GM06990 (cell line): ENCODE measurements at regions not wholly inside any gene's neighbourhood (a gene's known extent, or its start where the extent isn't known, plus 50 kb on each side); places are given as distances from the start of the nearest gene placed in this dataset.

Experiments used
- DNase-seq: peaks from one replicate; pipeline ENCODE4 v3.0.0-alpha.2; 2011; ENCODE audit not compliant: insufficient read length; ENCODE audit errors: extremely low read depth
- H3K27me3 ChIP-seq: replicated peaks from 2 replicates; pipeline ENCODE4 v1.6.0; 2011; ENCODE audit warnings: low read length; ENCODE audit not compliant: control insufficient read depth, insufficient read depth
- H3K36me3 ChIP-seq: 2 replicates; pipeline ENCODE4 v1.5.1; 2011; ENCODE audit warnings: low read length; ENCODE audit not compliant: control insufficient read depth, insufficient read depth
- H3K4me3 ChIP-seq: replicated peaks from 2 replicates; pipeline ENCODE4 v1.5.1; 2011; ENCODE audit warnings: low read depth, mild to moderate bottlenecking, control low read depth, low read length
- TF ChIP-seq, protein P1 (sequence below): IDR thresholded peaks from 2 replicates; pipeline ENCODE4 v1.5.1; 2011; ENCODE audit warnings: low read length, control low read depth, mild to moderate bottlenecking, inconsistent platforms; ENCODE audit not compliant: insufficient read depth, poor library complexity, severe bottlenecking

DNA sequence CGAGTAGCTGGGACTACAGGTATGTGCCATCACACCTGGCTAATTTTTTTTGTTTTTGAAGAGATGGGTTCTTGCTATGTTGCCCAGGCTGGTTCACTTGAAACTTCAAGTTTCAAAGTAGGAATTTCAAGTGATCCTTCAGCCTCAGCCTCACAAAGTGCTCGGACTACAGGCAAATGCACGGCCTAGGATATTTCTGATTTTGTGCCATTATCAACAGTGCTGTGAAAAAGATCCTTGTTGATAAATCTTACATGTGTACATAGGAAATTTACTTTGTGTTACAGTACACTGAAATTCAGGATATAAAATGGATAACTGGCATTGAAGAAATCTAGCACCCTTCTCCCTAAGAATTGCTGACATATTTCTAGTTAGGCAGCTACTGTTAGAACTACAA lies 184.6 kb upstream of the PRDM1 start:
- DNase-seq: no peak
- H3K4me3 ChIP-seq: no peak overlapping the region

DNA sequence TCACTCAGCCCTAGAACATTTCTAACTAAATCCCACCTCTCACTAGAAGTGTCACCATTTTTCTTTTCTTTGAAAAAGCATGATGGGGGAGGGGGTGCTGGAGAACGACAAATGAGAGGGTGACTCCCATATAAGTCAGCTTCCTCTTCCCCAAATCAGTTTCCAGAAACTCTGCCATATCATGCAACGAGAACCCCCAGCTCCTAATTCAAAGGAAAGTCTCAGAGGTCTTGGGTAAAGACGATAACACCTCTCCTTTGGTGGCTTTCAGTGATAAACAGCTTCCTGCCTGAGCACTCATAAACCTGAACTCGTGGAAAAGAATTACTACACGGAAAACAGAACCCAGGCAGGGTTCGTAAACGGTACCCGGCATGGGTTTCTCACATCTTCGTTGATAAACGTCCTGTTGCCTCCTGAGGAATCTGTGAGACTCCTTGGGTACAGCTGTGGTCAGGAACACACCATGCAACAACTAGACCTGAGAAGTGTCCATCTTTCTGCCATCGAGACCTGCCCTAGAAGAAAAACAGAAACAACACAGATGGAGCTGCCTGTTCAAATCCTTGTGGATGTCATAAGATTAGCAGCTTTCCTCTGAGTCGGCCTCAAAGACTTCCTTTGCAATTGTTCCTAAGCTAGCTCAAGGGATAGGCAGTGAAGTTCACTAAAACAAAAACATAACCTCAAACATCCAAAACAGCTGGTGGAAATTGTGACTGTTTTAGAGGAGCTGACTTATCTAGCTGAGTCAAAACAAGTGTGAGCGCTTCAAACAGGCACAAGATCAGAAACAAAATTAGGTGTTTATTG lies 185.8 kb upstream of the PRDM1 start:
- DNase-seq: no peak
- Histone ChIP-seq H3K4me3 (no peak overlapping the region), H3K36me3 (no peaks in the 10 kb centered on the region), H3K27me3 (no peaks in the 10 kb centered on the region)
- TF ChIP-seq, protein P1, sequence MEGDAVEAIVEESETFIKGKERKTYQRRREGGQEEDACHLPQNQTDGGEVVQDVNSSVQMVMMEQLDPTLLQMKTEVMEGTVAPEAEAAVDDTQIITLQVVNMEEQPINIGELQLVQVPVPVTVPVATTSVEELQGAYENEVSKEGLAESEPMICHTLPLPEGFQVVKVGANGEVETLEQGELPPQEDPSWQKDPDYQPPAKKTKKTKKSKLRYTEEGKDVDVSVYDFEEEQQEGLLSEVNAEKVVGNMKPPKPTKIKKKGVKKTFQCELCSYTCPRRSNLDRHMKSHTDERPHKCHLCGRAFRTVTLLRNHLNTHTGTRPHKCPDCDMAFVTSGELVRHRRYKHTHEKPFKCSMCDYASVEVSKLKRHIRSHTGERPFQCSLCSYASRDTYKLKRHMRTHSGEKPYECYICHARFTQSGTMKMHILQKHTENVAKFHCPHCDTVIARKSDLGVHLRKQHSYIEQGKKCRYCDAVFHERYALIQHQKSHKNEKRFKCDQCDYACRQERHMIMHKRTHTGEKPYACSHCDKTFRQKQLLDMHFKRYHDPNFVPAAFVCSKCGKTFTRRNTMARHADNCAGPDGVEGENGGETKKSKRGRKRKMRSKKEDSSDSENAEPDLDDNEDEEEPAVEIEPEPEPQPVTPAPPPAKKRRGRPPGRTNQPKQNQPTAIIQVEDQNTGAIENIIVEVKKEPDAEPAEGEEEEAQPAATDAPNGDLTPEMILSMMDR: no peak

More for the DNA sequence above, 184.6 kb upstream of the PRDM1 start:
- Histone ChIP-seq H3K27me3 (peaks cover 2% of the 10 kb centered on the region), H3K36me3 (no peaks in the 10 kb centered on the region)
- TF ChIP-seq, protein P1: no peak

DNA sequence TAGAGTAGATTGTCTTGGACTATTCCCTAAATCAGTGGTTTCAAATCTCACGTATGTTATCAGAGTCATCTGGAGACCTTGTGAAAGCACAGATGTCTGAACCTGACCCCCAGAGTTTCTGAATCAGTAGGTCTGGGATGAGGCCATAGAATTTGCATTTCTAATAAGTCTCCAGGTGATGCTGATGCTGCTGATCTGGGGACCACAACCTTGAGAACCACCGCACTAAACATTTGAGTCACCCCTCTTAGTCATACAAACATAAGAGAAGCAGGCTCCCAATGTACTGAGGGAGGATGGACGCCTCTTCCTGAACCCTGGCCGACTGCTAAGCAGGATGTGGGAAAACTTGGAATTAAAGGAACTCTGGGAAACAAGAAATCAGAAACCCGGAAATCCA lies 187.8 kb upstream of the PRDM1 start:
- DNase-seq: no peak
- Histone ChIP-seq H3K36me3 (no peaks in the 10 kb centered on the region), H3K4me3 (no peak overlapping the region), H3K27me3 (no peaks in the 10 kb centered on the region)
- TF ChIP-seq, protein P1: no peak

DNA sequence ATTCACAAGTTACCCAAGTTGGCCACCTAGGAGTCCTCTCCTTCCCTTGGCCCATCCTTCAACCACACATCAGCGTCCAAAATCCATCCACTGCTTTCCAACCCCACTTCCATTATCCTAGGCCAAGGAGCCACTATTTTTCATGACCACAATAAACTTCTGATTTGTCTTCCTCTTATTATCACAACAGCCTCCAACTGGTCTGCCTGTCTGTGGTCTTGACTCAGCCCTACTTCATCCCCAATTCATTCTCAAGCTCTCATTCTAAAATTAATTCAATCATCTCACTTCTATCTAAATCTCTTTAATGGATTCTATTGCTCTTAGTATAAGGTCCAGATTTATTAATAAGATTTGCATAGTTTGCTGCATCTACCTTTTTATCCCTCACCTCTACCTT lies 189.0 kb upstream of the PRDM1 start:
- no peaks in the 10 kb centered on the region for H3K27me3 ChIP-seq
- TF ChIP-seq, protein P1: no peak
- H3K36me3 ChIP-seq: no peaks in the 10 kb centered on the region
- DNase-seq: no peak
- no peak overlapping the region for H3K4me3 ChIP-seq

DNA sequence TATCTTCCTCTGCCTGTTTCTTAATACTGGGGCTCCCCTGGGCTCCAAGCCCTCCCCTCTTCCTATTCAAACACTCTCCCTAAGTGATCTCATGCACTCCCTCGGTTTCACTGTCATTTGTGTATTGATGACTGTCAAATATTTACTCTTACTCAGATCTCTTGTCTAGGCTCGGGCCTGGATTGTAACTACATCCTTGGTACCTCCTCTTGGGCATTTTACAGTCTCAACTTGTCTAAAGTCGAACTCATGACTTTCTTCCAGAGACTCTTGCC lies 189.4 kb upstream of the PRDM1 start:
- Histone ChIP-seq H3K27me3 (no peaks in the 10 kb centered on the region), H3K4me3 (no peak overlapping the region), H3K36me3 (no peaks in the 10 kb centered on the region)
- no peak for DNase-seq
- TF ChIP-seq, protein P1: no peak

DNA sequence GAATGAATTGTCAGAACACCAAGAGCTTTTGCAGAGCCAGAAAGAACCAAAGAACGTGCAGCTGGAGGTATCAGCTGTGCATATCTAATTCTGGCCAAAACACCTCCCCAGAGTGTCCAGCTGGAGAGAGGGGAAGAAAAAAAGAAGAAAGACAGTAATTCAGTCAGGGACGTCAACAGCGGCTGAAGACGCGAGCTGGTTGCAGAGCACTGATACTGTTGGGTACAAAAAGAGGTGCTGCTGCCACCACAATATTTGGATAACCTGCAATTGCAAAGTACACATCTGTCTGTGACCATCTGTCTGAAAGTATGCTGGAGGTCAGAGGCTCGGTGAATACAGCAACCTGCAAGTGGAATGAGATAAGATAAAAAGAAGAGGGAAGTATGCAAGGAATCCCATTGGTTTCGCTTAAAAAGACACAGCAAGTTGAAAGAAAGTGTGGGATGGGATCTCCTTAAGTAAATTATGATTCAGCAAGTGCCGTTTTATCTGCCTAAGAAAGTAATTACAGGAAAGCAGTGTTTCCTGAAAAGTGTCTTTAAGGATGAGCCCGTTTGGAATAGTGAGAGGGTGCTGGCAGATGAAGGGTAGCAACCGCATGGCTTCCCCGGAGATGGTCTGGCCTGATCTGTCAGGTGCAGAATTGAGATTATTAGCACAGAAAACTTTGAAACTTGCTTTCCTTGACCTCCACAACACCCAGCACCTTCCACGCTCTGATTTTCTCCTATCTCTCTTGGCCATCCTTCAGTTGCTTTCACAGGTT lies 189.9 kb upstream of the PRDM1 start:
- no peaks in the 10 kb centered on the region for H3K36me3 ChIP-seq
- TF ChIP-seq, protein P1: no peak
- no peak overlapping the region for H3K4me3 ChIP-seq
- H3K27me3 ChIP-seq: no peaks in the 10 kb centered on the region
- no peak for DNase-seq
